ENCODE measurements at regions not wholly inside any gene's neighbourhood (a gene's known extent, or its start where the extent isn't known, plus 50 kb on each side); places are given as distances from the start of the nearest gene placed in this dataset.
A peak's percentile ranks its signal among the peaks of the same experiment; 100 is the strongest.

GRCh38 chr12:132395192-132395907 is 66.0 kb upstream of the GALNT9 start:
- no peak for DNase-seq (ENCODE audit: low spot score)

GRCh38 chr12:132393991-132394949 is 64.9 kb upstream of the GALNT9 start:
- peak; percentile 91 for FAIRE-seq

More at GRCh38 chr12:132395192-132395907, 66.0 kb upstream of the GALNT9 start:
- no peak for FAIRE-seq

GRCh38 chr12:132393245-132393795 is 63.9 kb upstream of the GALNT9 start:
- FAIRE-seq (peak; percentile 83), DNase-seq (ENCODE audit: low spot score) (peak; percentile 92)

More at GRCh38 chr12:132393991-132394949, 64.9 kb upstream of the GALNT9 start:
- DNase-seq (ENCODE audit: low spot score), result peak; percentile 94

- no peak for DNase-seq (ENCODE audit: low spot score)
- no peak for FAIRE-seq
Observed at GRCh38 chr12:132392389-132393244, 63.2 kb upstream of the GALNT9 start.

GRCh38 chr12:132391326-132392041 is 62.1 kb upstream of the GALNT9 start:
- DNase-seq (ENCODE audit: low spot score) (no peak), FAIRE-seq (no peak)

- DNase-seq (ENCODE audit: low spot score) (no peak), FAIRE-seq (no peak)
Observed at GRCh38 chr12:132390287-132391076, 61.1 kb upstream of the GALNT9 start.

GRCh38 chr12:132389526-132390286 is 60.3 kb upstream of the GALNT9 start:
- DNase-seq (ENCODE audit: low spot score) (no peak), FAIRE-seq (no peak)

- FAIRE-seq (no peak), DNase-seq (ENCODE audit: low spot score) (no peak)
Observed at GRCh38 chr12:132389026-132389425, 59.6 kb upstream of the GALNT9 start.

- DNase-seq (ENCODE audit: low spot score), result no peak
- no peak for FAIRE-seq
Observed at GRCh38 chr12:132388379-132389015, 59.1 kb upstream of the GALNT9 start.

- DNase-seq (ENCODE audit: low spot score), result no peak
Observed at GRCh38 chr12:132386926-132387497, 57.6 kb upstream of the GALNT9 start.

GRCh38 chr12:132385923-132386751 is 56.7 kb upstream of the GALNT9 start:
- FAIRE-seq, result no peak

More at GRCh38 chr12:132386926-132387497, 57.6 kb upstream of the GALNT9 start:
- FAIRE-seq, result no peak

GRCh38 chr12:132384916-132385774 is 55.8 kb upstream of the GALNT9 start:
- DNase-seq (ENCODE audit: low spot score), result no peak
- FAIRE-seq, result no peak

More at GRCh38 chr12:132385923-132386751, 56.7 kb upstream of the GALNT9 start:
- DNase-seq (ENCODE audit: low spot score), result no peak

- FAIRE-seq (no peak), DNase-seq (ENCODE audit: low spot score) (no peak)
Observed at GRCh38 chr12:132380641-132381040, 51.3 kb upstream of the GALNT9 start.

- DNase-seq (ENCODE audit: low spot score) (no peak), FAIRE-seq (no peak)
Observed at GRCh38 chr12:132379996-132380395, 50.6 kb upstream of the GALNT9 start.

GRCh38 chr12:132379576-132379975 is 50.2 kb upstream of the GALNT9 start:
- no peak for DNase-seq (ENCODE audit: low spot score)
- FAIRE-seq, result no peak
